B cell (primary cell): ENCODE measurements at regions not wholly inside any gene's neighbourhood (a gene's known extent, or its start where the extent isn't known, plus 50 kb on each side); places are given as distances from the start of the nearest gene placed in this dataset.

Experiments
- ATAC-seq: fragments of 200-7000 bp; cut with Tn5 transposase; one replicate; pipeline ENCODE4 v1.10.0; 2021; ENCODE audit warnings: low read depth, mild to moderate bottlenecking, moderate number of reproducible peaks, moderate library complexity
- CTCF ChIA-PET: fragments of 350-600 bp; sonication (Branson Sonifier 250); formaldehyde crosslinking; loops from one replicate; lab custom pipeline; 2021; ENCODE audit warnings: antibody characterized with exemption, inconsistent platforms; lab: Charles Lee
- POLR2A ChIA-PET: fragments of 350-600 bp; sonication (Branson Sonifier 250); formaldehyde crosslinking; loops from one replicate; lab custom pipeline; 2021; ENCODE audit warnings: antibody characterized with exemption; lab: Charles Lee
- DNase-seq: peaks from one replicate; pipeline ENCODE4 v3.0.0; 2013
- H2AFZ ChIP-seq: 2 replicates; pipeline ENCODE4 v1.6.1; 2012; ENCODE audit warnings: mild to moderate bottlenecking, low read depth, low read length; ENCODE audit not compliant: insufficient read depth, poor library complexity, severe bottlenecking
- H3K27ac ChIP-seq, 2 donors: 1 replicate in 1 of 2; 2 replicates in 1 of 2; pipeline ENCODE4 v1.5.1; 2012 to 2013; ENCODE audit warnings: low read length in 2 of 2, mild to moderate bottlenecking in 2 of 2, moderate library complexity in 1 of 2
- H3K27me3 ChIP-seq, 4 experiments: fragments of 200-600 bp in 1 of 4; sonication (generic) in 1 of 4; replicated peaks in 1 of 4; 1 replicate in 2 of 4; 2 replicates in 2 of 4; pipeline versions ENCODE4 v1.6.1 to v1.7.0; 2013 to 2016; ENCODE audit warnings: low read length in 3 of 4, mild to moderate bottlenecking in 2 of 4, mixed read lengths in 1 of 4, moderate library complexity in 1 of 4; ENCODE audit not compliant: insufficient read depth in 4 of 4, control insufficient read depth in 3 of 4; ENCODE audit errors: control extremely low read depth in 1 of 4
- H3K36me3 ChIP-seq, 2 experiments: replicated peaks in 1 of 2; 1 replicate in 1 of 2; 2 replicates in 1 of 2; pipeline versions ENCODE4 v1.6.1 to v1.7.1; 2013; ENCODE audit warnings: low read length in 1 of 2; ENCODE audit not compliant: insufficient read depth in 2 of 2, control insufficient read depth in 1 of 2; ENCODE audit errors: control extremely low read depth in 1 of 2, extremely low read depth in 1 of 2
- H3K4me1 ChIP-seq, 2 donors: fragments of 200-600 bp in 1 of 2; sonication (generic) in 1 of 2; 1 replicate in 1 of 2; 2 replicates in 1 of 2; pipeline versions ENCODE4 v1.5.1 to v1.6.1; 2013 to 2017; ENCODE audit warnings: low read length in 2 of 2; ENCODE audit not compliant: control insufficient read depth in 2 of 2, insufficient read depth in 2 of 2
- H3K4me2 ChIP-seq: replicated peaks from 2 replicates; pipeline ENCODE3; 2012; ENCODE audit warnings: mild to moderate bottlenecking, low read depth, low read length; ENCODE audit not compliant: poor library complexity, severe bottlenecking
- H3K4me3 ChIP-seq, 5 experiments: fragments of 200-600 bp in 1 of 5; sonication (generic) in 1 of 5; 1 replicate in 3 of 5; 2 replicates in 2 of 5; pipeline versions ENCODE4 v1.5.1 to v1.7.0; 2011 to 2016; ENCODE audit warnings: low read length in 4 of 5, mild to moderate bottlenecking in 4 of 5, low read depth in 2 of 5, control low read depth in 1 of 5, moderate library complexity in 1 of 5; ENCODE audit not compliant: insufficient read depth in 1 of 5; ENCODE audit errors: control extremely low read depth in 1 of 5, extremely low read depth in 1 of 5
- H3K79me2 ChIP-seq: fragments of 200-600 bp; sonication (generic); one replicate; pipeline ENCODE4 v1.6.0; 2016; ENCODE audit warnings: low read length; ENCODE audit not compliant: control insufficient read depth, insufficient read depth
- H3K9ac ChIP-seq: fragments of 200-600 bp; sonication (generic); 2 replicates; pipeline ENCODE4 v1.6.1; 2017; ENCODE audit warnings: mild to moderate bottlenecking, low read length, moderate library complexity
- H3K9me3 ChIP-seq, 3 donors: one replicate each; pipeline versions ENCODE4 v1.6.1 to v1.7.1; 2013; ENCODE audit warnings: low read length in 2 of 3; ENCODE audit not compliant: control insufficient read depth in 2 of 3, insufficient read depth in 1 of 3; ENCODE audit errors: control extremely low read depth in 1 of 3
- H4K20me1 ChIP-seq: 2 replicates; pipeline ENCODE4 v1.6.0; 2012; ENCODE audit warnings: mild to moderate bottlenecking, low read length; ENCODE audit not compliant: insufficient read depth, control insufficient read depth, poor library complexity, severe bottlenecking
- H3K27ac Mint-ChIP-seq: one replicate; pipeline ENCODE4 v1.8.0; 2021; ENCODE audit warnings: mixed read lengths
- H3K27me3 Mint-ChIP-seq: one replicate; pipeline ENCODE4 v1.8.0; 2021; ENCODE audit warnings: mixed read lengths
- H3K4me1 Mint-ChIP-seq: one replicate; pipeline ENCODE4 v1.8.0; 2021; ENCODE audit warnings: mixed read lengths
- H3K4me3 Mint-ChIP-seq: one replicate; pipeline ENCODE4 v1.8.0; 2021; ENCODE audit warnings: mixed read lengths
- H3K9me3 Mint-ChIP-seq: one replicate; pipeline ENCODE4 v1.8.0; 2022; ENCODE audit warnings: mixed read lengths; ENCODE audit not compliant: insufficient read depth
- CTCF ChIP-seq: fragments of 200-600 bp; IDR thresholded peaks from one replicate; pipeline ENCODE4 v1.8.0; 2022; ENCODE audit warnings: antibody characterized with exemption, mild to moderate bottlenecking
- EZH2 ChIP-seq: IDR thresholded peaks from 2 replicates; pipeline ENCODE4 v1.6.1; 2012; ENCODE audit warnings: borderline replicate concordance, low read depth, mild to moderate bottlenecking, moderate library complexity, low read length; ENCODE audit not compliant: insufficient read depth, poor library complexity, severe bottlenecking
- WGBS: methylation state at CpG from one replicate; pipeline ENCODE4 v1.1.5; 2013; ENCODE audit warnings: missing lambda C conversion rate; ENCODE audit not compliant: insufficient coverage; 5-methylcytosine and 5-hydroxymethylcytosine counted together
- intact Hi-C: fragments of 100-400 bp; cut with micrococcal nuclease; formaldehyde crosslinking; loops from one replicate; pipeline ENCODE4 v1.10.0; 2022

DNA sequence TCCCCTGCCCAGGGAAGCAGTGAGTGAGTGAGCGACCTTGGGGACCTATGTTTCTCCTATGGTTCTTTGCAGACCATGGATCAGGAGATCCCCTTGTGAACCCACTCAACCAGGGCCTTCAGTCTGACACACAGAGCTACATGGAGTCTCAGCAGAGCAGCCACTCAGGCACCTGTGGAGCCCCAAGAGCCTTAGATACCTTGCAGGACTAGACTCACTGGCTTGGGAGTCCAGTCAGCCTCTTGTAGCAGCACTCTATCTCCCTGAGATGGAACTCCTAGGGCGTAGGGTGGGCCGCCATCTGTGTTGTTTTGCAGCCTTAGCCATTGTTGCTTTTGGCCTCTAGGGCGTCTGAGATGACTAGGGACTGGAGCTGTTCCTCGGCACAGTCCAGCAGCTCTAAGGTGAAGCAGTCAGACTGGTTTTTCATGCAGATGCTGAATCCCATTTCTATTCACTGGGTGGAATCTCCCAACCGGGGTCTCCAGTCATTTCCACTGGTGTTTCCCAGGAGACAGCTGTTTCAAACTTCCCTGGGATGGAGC lies 284.6 kb upstream of the RPS23 start:
- Mint-ChIP-seq H3K9me3 (peaks cover 3% of the 10 kb centered on the region), H3K4me3 (no peak overlapping the region), H3K27me3 (no peaks in the 10 kb centered on the region), H3K27ac (no peak overlapping the region), H3K4me1 (no peaks in the 10 kb centered on the region)
- Histone ChIP-seq H3K79me2 (no peaks in the 10 kb centered on the region), H3K9ac (no peak overlapping the region), H3K9me3 (peaks cover 0 to 19% (median 0%) of the 10 kb centered on the region in 3 donors), H3K4me3 (no peak overlapping the region), H4K20me1 (no peaks in the 10 kb centered on the region), H3K36me3 (no peaks in the 10 kb centered on the region), H3K27ac (no peak overlapping the region), H3K27me3 (no peaks in the 10 kb centered on the region), H3K4me2 (no peak overlapping the region), H2AFZ (no peak overlapping the region), H3K4me1 (no peaks in the 10 kb centered on the region)
- ChIA-PET CTCF (no interaction called here), POLR2A (no interaction called here)
- WGBS = 89% methylated on average over 6 of the region's 6 CpGs
- ATAC-seq (no peak), DNase-seq (no peak)
- intact Hi-C loops = no loop called here
- TF ChIP-seq CTCF = no peak
- TF ChIP-seq EZH2 = no peak

DNA sequence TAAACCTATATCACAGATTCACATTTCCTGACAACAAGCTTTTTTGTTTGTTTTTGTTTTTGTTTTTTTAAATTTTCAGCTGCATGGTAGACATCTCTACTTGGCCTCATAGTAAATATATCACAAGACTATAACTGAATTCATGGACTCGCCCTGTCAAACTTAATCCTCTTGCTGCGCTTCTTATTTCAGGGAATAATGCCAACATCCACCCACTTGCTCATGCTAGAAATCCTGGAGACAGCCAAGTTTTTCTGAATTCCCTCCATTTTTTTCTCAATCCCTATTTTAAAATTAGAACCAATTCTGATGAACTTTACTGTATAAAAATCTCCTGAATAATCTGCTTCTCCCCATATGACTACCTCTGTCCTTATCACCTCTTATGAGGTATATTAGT lies 283.6 kb upstream of the RPS23 start:
- DNase-seq = no peak
- Histone ChIP-seq H3K9me3 (peaks cover 0 to 19% (median 0%) of the 10 kb centered on the region in 3 donors), H3K27me3 (no peaks in the 10 kb centered on the region), H4K20me1 (no peaks in the 10 kb centered on the region), H3K9ac (no peak overlapping the region), H3K4me1 (no peaks in the 10 kb centered on the region), H3K4me3 (no peak overlapping the region), H3K27ac (no peak overlapping the region), H3K4me2 (no peak overlapping the region), H2AFZ (no peak overlapping the region), H3K36me3 (no peaks in the 10 kb centered on the region), H3K79me2 (no peaks in the 10 kb centered on the region)
- ATAC-seq = no peak
- WGBS = no CpG with 5 or more reads among the region's 2 CpGs
- peaks cover 7% of the 10 kb centered on the region for H3K9me3 Mint-ChIP-seq
- intact Hi-C loops = no loop called here
- CTCF ChIA-PET = no interaction called here
- H3K27me3 Mint-ChIP-seq = no peaks in the 10 kb centered on the region
- H3K4me1 Mint-ChIP-seq = no peaks in the 10 kb centered on the region
- POLR2A ChIA-PET = no interaction called here
- H3K27ac Mint-ChIP-seq = no peak overlapping the region
- no peak overlapping the region for H3K4me3 Mint-ChIP-seq
- TF ChIP-seq CTCF (no peak), EZH2 (no peak)
